Body of pancreas (tissue), 4 donors: ENCODE measurements at regions not wholly inside any gene's neighbourhood (a gene's known extent, or its start where the extent isn't known, plus 50 kb on each side); places are given as distances from the start of the nearest gene placed in this dataset.

Experiments
- ATAC-seq: fragments of 150-250 bp; one replicate; pipeline ENCODE4 v1.9.1; 2016
- DNase-seq, 4 donors: peaks; one replicate each; pipeline ENCODE4 v3.0.0-alpha.2; 2019
- H3K27ac ChIP-seq, 4 donors: fragments of 200-600 bp; sonication (generic); 1 replicate in 3 of 4; 2 replicates in 1 of 4; pipeline versions ENCODE4 v1.5.1 to v1.6.1; 2016 to 2019; ENCODE audit warnings: mild to moderate bottlenecking in 1 of 4, mixed read lengths in 1 of 4, moderate library complexity in 1 of 4
- H3K27me3 ChIP-seq, 2 donors: fragments of 200-600 bp; sonication (generic); one replicate each; pipeline ENCODE4 v1.6.0; 2016; ENCODE audit warnings: mild to moderate bottlenecking in 1 of 2
- H3K36me3 ChIP-seq, 2 donors: fragments of 200-600 bp; sonication (generic); replicated peaks in 1 of 2; 2 replicates each; pipeline ENCODE4 v1.5.1; 2016; ENCODE audit warnings: low read depth in 2 of 2; ENCODE audit not compliant: insufficient read depth in 1 of 2
- H3K4me1 ChIP-seq: fragments of 200-600 bp; sonication (generic); one replicate; pipeline ENCODE4 v1.6.0; 2016
- H3K4me3 ChIP-seq, 2 donors: fragments of 200-600 bp; sonication (generic); 1 replicate in 1 of 2; 2 replicates in 1 of 2; pipeline ENCODE4 v1.5.1; 2016 to 2019
- H3K9me3 ChIP-seq, 3 donors: fragments of 200-600 bp; sonication (generic); 1 replicate in 2 of 3; 2 replicates in 1 of 3; pipeline ENCODE4 v1.5.1; 2016
- POLR2A ChIP-seq, 3 donors: fragments of 450-650 bp; IDR thresholded peaks; one replicate each; pipeline ENCODE4 v1.6.1; 2016; ENCODE audit warnings: antibody characterized with exemption in 3 of 3, mild to moderate bottlenecking in 2 of 3
- WGBS, 2 donors: methylation state at CpG; one replicate each; pipeline ENCODE4 v1.1.5; 2017; 5-methylcytosine and 5-hydroxymethylcytosine counted together
- intact Hi-C: fragments of 100-400 bp; cut with DNase I; formaldehyde crosslinking; loops from one replicate; pipeline ENCODE4 v1.15.1; 2023
- TF ChIP-seq, protein P1 (sequence below), 7 experiments: fragments of 450-650 bp in 4 of 7; fragments of 200-600 bp in 3 of 7; sonication (generic) in 3 of 7; IDR thresholded peaks; one replicate each; pipeline ENCODE4 v1.5.1; 2016 to 2019; ENCODE audit warnings: antibody characterized with exemption in 7 of 7

DNA sequence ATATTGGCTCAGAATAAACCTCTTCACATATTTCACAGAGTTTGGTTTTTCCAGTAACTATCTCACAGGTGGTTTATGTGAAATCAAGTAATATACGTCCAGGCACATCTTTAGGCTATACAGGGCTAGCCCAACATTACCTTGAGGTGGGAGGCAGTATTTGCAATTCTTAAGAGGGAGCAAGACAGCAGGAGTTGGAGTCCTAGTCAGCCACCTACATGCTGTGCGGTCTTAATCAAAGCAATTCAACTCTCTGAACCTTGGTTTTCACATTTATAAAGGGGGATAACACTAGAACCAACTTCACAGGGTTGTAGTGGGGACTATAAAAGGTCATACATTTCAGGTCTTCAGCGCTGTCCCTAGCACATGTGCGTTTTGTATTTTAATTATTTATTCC is 73.5 kb upstream of the FICD start:
- TF ChIP-seq POLR2A (IDR thresholded peaks at IDR 0.05), result no peak
- TF ChIP-seq, protein P1, sequence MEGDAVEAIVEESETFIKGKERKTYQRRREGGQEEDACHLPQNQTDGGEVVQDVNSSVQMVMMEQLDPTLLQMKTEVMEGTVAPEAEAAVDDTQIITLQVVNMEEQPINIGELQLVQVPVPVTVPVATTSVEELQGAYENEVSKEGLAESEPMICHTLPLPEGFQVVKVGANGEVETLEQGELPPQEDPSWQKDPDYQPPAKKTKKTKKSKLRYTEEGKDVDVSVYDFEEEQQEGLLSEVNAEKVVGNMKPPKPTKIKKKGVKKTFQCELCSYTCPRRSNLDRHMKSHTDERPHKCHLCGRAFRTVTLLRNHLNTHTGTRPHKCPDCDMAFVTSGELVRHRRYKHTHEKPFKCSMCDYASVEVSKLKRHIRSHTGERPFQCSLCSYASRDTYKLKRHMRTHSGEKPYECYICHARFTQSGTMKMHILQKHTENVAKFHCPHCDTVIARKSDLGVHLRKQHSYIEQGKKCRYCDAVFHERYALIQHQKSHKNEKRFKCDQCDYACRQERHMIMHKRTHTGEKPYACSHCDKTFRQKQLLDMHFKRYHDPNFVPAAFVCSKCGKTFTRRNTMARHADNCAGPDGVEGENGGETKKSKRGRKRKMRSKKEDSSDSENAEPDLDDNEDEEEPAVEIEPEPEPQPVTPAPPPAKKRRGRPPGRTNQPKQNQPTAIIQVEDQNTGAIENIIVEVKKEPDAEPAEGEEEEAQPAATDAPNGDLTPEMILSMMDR (IDR thresholded peaks at IDR 0.05), result no peak
- no peak for DNase-seq
- no peak overlapping the region for H3K27ac ChIP-seq
- ATAC-seq, result no peak
- H3K4me3 ChIP-seq, result no peak overlapping the region
- no peaks in the 10 kb centered on the region for H3K36me3 ChIP-seq
- no peaks in the 10 kb centered on the region for H3K27me3 ChIP-seq
- intact Hi-C loops, result no loop called here
- no peaks in the 10 kb centered on the region for H3K4me1 ChIP-seq
- H3K9me3 ChIP-seq, result no peaks in the 10 kb centered on the region
- 37 to 56% methylated on average over 4 of the region's 4 CpGs for WGBS, 2 donors

DNA sequence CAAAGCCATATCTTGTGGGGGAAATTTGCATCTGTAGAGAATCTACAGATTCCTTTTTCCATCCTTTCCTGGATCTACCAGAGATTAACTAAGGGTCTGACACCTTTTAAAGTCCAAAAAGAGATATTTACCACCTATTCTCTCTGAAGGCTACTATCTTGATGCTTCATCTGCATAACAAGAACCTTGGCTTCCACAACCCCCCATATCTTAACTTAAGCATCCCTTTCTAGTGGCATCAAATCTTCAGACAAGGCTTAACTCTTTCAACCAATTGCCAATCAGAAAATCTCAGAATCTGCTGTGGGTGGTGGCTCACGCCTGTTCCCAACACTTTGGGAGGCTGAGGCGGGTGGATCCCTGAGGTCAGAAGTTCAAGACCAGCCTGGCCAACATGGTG is 74.3 kb upstream of the FICD start:
- Histone ChIP-seq H3K36me3 (no peaks in the 10 kb centered on the region), H3K4me1 (no peaks in the 10 kb centered on the region), H3K4me3 (no peak overlapping the region), H3K27ac (no peak overlapping the region), H3K9me3 (no peaks in the 10 kb centered on the region), H3K27me3 (no peaks in the 10 kb centered on the region)
- intact Hi-C loops, result no loop called here
- WGBS, 2 donors, result 64 to 74% methylated on average over 2 of the region's 2 CpGs
- DNase-seq (no peak), ATAC-seq (no peak)
- TF ChIP-seq POLR2A (IDR thresholded peaks at IDR 0.05), result no peak
- TF ChIP-seq, protein P1 (IDR thresholded peaks at IDR 0.05), result no peak

DNA sequence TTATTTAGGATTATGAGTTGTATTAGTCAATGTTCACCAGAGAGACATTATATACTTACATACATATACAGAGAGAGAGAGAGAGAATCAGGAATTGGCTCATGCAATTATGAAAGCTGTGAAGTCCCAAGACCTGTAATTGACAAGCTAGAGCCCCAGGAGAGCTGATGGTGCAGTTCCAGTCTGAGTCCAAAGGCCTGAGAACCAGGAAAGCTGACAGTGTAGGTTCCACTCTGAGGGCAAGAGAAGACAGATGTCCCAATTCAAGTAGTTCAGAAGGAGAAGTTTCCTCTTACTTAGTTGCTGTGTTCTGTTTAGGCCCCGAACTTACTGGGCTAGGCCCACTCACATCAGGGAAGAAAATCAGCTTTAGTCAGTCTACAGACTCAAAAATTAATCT is 76.4 kb upstream of the FICD start:
- 54 to 77% methylated on average over 1 of the region's 1 CpG for WGBS, 2 donors
- DNase-seq, result no peak
- no peak for TF ChIP-seq POLR2A (IDR thresholded peaks at IDR 0.05)
- TF ChIP-seq, protein P1 (IDR thresholded peaks at IDR 0.05), result no peak
- intact Hi-C loops, result no loop called here
- Histone ChIP-seq H3K27ac (no peak overlapping the region), H3K36me3 (no peaks in the 10 kb centered on the region), H3K9me3 (no peaks in the 10 kb centered on the region), H3K4me3 (no peak overlapping the region), H3K27me3 (no peaks in the 10 kb centered on the region), H3K4me1 (no peaks in the 10 kb centered on the region)
- ATAC-seq, result no peak

DNA sequence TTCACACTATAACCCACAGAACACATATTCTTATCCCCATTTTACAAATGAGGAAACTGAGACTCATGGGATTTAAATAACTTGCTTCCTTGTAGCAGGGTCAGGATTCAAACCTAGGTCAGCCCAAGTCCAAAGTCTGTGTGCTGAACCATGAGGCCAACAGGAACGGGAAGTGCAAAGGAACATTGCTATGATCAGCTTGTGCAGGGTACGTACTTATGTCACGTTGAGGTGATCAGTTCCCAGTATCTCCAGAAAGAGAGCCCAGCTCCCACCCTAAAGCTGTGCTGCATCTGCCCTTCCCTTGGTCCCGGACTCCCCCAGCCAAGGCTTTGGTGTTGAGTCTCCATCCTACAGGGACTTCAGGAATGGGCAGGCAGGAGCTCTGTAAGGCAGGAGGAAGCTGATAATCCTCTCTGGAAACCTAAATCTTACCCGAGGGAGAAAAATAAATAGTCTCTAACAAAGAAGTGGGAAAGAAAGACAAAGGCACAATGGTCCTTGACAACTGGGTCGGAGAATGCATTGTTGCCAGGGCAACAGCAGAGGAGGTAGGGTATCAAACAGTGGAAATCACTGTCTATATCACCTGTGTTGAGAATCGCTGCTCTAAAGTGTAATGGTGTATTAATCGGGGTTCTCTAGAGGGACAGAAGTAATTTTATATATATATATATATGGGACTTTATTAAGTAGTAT is 82.5 kb upstream of the FICD start:
- no peak overlapping the region for H3K4me3 ChIP-seq
- H3K27ac ChIP-seq, result no peak overlapping the region
- H3K4me1 ChIP-seq, result no peaks in the 10 kb centered on the region
- H3K9me3 ChIP-seq, result no peaks in the 10 kb centered on the region
- no peaks in the 10 kb centered on the region for H3K36me3 ChIP-seq
- intact Hi-C loops, result no loop called here
- H3K27me3 ChIP-seq, result no peaks in the 10 kb centered on the region
- TF ChIP-seq, protein P1 (IDR thresholded peaks at IDR 0.05), result no peak
- TF ChIP-seq POLR2A (IDR thresholded peaks at IDR 0.05), result no peak
- ATAC-seq (no peak), DNase-seq (no peak)
- 63 to 68% methylated on average over 8 of the region's 8 CpGs for WGBS, 2 donors

DNA sequence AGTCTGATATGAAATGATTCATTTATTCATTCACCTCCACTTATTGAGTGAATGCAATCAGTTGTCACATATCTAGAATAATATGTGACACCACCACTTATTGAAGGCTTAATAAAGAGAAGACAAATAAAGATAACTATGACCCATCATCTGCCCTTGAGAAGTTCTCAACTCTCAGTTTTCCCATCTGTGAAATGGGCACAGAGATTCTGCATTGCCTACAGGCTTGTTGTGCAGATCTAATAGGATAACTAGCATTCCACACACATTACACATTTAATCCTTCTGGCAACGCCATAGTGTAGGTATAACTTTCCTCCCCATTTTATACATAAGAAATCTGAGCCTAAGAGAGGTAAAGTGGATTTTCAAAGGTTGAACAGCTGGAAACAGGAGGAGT is 84.2 kb upstream of the FICD start:
- 0% methylated on average over 1 of the region's 1 CpG for WGBS, 2 donors
- no peak for DNase-seq
- Histone ChIP-seq H3K27me3 (no peaks in the 10 kb centered on the region), H3K9me3 (no peaks in the 10 kb centered on the region), H3K4me3 (no peak overlapping the region), H3K36me3 (no peaks in the 10 kb centered on the region), H3K27ac (no peak overlapping the region), H3K4me1 (no peaks in the 10 kb centered on the region)
- intact Hi-C loops, result no loop called here
- no peak for ATAC-seq
- TF ChIP-seq POLR2A (IDR thresholded peaks at IDR 0.05), result no peak
- TF ChIP-seq, protein P1 (IDR thresholded peaks at IDR 0.05), result no peak
